ENCODE measurements at regions not wholly inside any gene's neighbourhood (a gene's known extent, or its start where the extent isn't known, plus 50 kb on each side); places are given as distances from the start of the nearest gene placed in this dataset.
A peak's percentile ranks its signal among the peaks of the same experiment; 100 is the strongest.

- no peak for TF ChIP-seq ZBTB34 (CRISPR knock-in tag; IDR thresholded peaks at IDR 0.05)
- no peak for TF ChIP-seq ARID4B (CRISPR knock-in tag; IDR thresholded peaks at IDR 0.05)
- TF ChIP-seq MYC (IDR thresholded peaks at IDR 0.05; ENCODE audit: low read depth, low read length), result 0 out of 2 replicates have a peak, but pooled peaks have one; percentile 13
- no peak for TF ChIP-seq MYC (CRISPR knock-in tag; IDR thresholded peaks at IDR 0.05; ENCODE audit: borderline replicate concordance, low read depth)
- TF ChIP-seq RREB1 (CRISPR knock-in tag; IDR thresholded peaks at IDR 0.05), result no peak
- no peak for TF ChIP-seq CBX2 (IDR thresholded peaks at IDR 0.05; ENCODE audit: insufficient read depth, low read length, poor library complexity, severe bottlenecking)
- TF ChIP-seq RBM34 (IDR thresholded peaks at IDR 0.05; ENCODE audit: borderline replicate concordance, insufficient read depth, low read length), result no peak
- peak; percentile 96 for TF ChIP-seq ARID1B (IDR thresholded peaks at IDR 0.05)
- peak; percentile 42; the same call in 1 of the 2 replicates for TF ChIP-seq CREB3 (tag; conservative IDR thresholded peaks at IDR 0.05; ENCODE audit: low read depth)
- 0 out of 2 replicates have a peak, but pooled peaks have one; percentile 18 for TF ChIP-seq PHB2 (IDR thresholded peaks at IDR 0.05; ENCODE audit: low read depth)
- TF ChIP-seq CHCHD3 (CRISPR knock-in tag; IDR thresholded peaks at IDR 0.05), result no peak
- no peak for TF ChIP-seq ZNF586 (CRISPR knock-in tag; conservative IDR thresholded peaks at IDR 0.05)
- peak; percentile 92 for TF ChIP-seq NCOR1 (IDR thresholded peaks at IDR 0.05)
- no peak for TF ChIP-seq GATAD2A (IDR thresholded peaks at IDR 0.05)
- TF ChIP-seq DLX4 (CRISPR knock-in tag; IDR thresholded peaks at IDR 0.05), result no peak
Measured at GRCh38 chr2:8004250-8004681, 677.6 kb upstream of the ID2 start (continued).

All from K562 (cell line).